Mesendoderm (in vitro differentiated cells): ENCODE measurements at regions not wholly inside any gene's neighbourhood (a gene's known extent, or its start where the extent isn't known, plus 50 kb on each side); places are given as distances from the start of the nearest gene placed in this dataset.

Experiments used
- DNase-seq: peaks from one replicate; pipeline ENCODE4 v3.0.0; 2013
- H2AK5ac ChIP-seq: 2 replicates; pipeline ENCODE4 v1.6.1; 2013; ENCODE audit warnings: low read length, inconsistent platforms
- H2BK120ac ChIP-seq: 2 replicates; pipeline ENCODE4 v1.6.1; 2013; ENCODE audit warnings: low read depth, mild to moderate bottlenecking, low read length, moderate library complexity, mixed read lengths
- H2BK15ac ChIP-seq: replicated peaks from 2 replicates; pipeline ENCODE4 v1.6.1; 2013; ENCODE audit warnings: low read depth, mild to moderate bottlenecking, moderate library complexity
- H2BK5ac ChIP-seq: 2 replicates; pipeline ENCODE4 v1.6.1; 2013; ENCODE audit warnings: low read length, inconsistent platforms
- H3K18ac ChIP-seq: 2 replicates; pipeline ENCODE4 v1.6.1; 2013; ENCODE audit warnings: mild to moderate bottlenecking, low read length, mixed read lengths
- H3K23ac ChIP-seq: one replicate; pipeline ENCODE4 v1.6.1; 2013; ENCODE audit warnings: low read length
- H3K27ac ChIP-seq: 2 replicates; pipeline ENCODE4 v1.5.1; 2013; ENCODE audit warnings: low read depth, mild to moderate bottlenecking, inconsistent platforms, low read length, moderate library complexity
- H3K27me3 ChIP-seq: 2 replicates; pipeline ENCODE4 v1.6.1; 2013; ENCODE audit warnings: low read length, control low read depth, mild to moderate bottlenecking, inconsistent platforms; ENCODE audit not compliant: insufficient read depth, poor library complexity
- H3K36me3 ChIP-seq: 2 replicates; pipeline ENCODE4 v1.6.1; 2013; ENCODE audit warnings: low read length, inconsistent platforms; ENCODE audit not compliant: control insufficient read depth, insufficient read depth
- H3K4ac ChIP-seq: one replicate; pipeline ENCODE4 v1.6.1; 2013; ENCODE audit warnings: low read depth, mild to moderate bottlenecking, low read length, moderate library complexity
- H3K4me1 ChIP-seq: 2 replicates; pipeline ENCODE4 v1.6.1; 2013; ENCODE audit warnings: low read depth, low read length, inconsistent platforms; ENCODE audit not compliant: control insufficient read depth
- H3K4me2 ChIP-seq: 2 replicates; pipeline ENCODE4 v1.6.1; 2013; ENCODE audit warnings: low read length
- H3K4me3 ChIP-seq: 2 replicates; pipeline ENCODE4 v1.5.1; 2013; ENCODE audit warnings: mild to moderate bottlenecking, low read length
- H3K56ac ChIP-seq: one replicate; pipeline ENCODE4 v1.6.1; 2013; ENCODE audit warnings: low read length
- H3K79me1 ChIP-seq: 2 replicates; pipeline ENCODE4 v1.6.1; 2013; ENCODE audit warnings: low read length, inconsistent platforms
- H3K79me2 ChIP-seq: 2 replicates; pipeline ENCODE4 v1.6.1; 2013; ENCODE audit warnings: mild to moderate bottlenecking, low read length; ENCODE audit not compliant: control insufficient read depth, insufficient read depth
- H3K9ac ChIP-seq: 2 replicates; pipeline ENCODE4 v1.6.1; 2013; ENCODE audit warnings: low read length, inconsistent platforms
- H4K5ac ChIP-seq: one replicate; pipeline ENCODE4 v1.6.1; 2013; ENCODE audit warnings: low read length
- H4K8ac ChIP-seq: one replicate; pipeline ENCODE4 v1.6.1; 2013; ENCODE audit warnings: low read depth, mild to moderate bottlenecking, control low read depth, low read length, moderate library complexity
- WGBS: extraction: QIAGEN DNeasy Blood & Tissue Kit; methylation state at CpG from one replicate; pipeline ENCODE4 v1.1.7; 2013; ENCODE audit warnings: low lambda C conversion rate, missing lambda C conversion rate; ENCODE audit not compliant: insufficient coverage; ENCODE audit errors: extremely low coverage; 5-methylcytosine and 5-hydroxymethylcytosine counted together

- H2BK5ac ChIP-seq: no peak overlapping the region
- H2BK15ac ChIP-seq: no peak overlapping the region
Observed at GRCh38 chr2:7242189-7242867, 325.1 kb downstream of the RNF144A start.

GRCh38 chr2:7243276-7243675 lies 326.1 kb downstream of the RNF144A start:
- Histone ChIP-seq H4K8ac (no peak overlapping the region), H3K9ac (no peak overlapping the region), H3K4me2 (no peak overlapping the region), H3K36me3 (no peaks in the 10 kb centered on the region), H3K56ac (no peak overlapping the region), H4K5ac (no peak overlapping the region), H3K23ac (no peak overlapping the region), H3K4ac (no peak overlapping the region), H3K79me1 (no peaks in the 10 kb centered on the region), H2BK120ac (no peak overlapping the region), H2BK5ac (no peak overlapping the region), H2BK15ac (no peak overlapping the region), H3K27ac (no peak overlapping the region), H3K79me2 (no peaks in the 10 kb centered on the region), H3K27me3 (no peaks in the 10 kb centered on the region), H3K4me3 (no peak overlapping the region), H3K18ac (no peak overlapping the region), H2AK5ac (no peak overlapping the region), H3K4me1 (no peaks in the 10 kb centered on the region)
- no peak for DNase-seq
- WGBS: no CpG with 5 or more reads among the region's 4 CpGs

More at GRCh38 chr2:7242189-7242867, 325.1 kb downstream of the RNF144A start:
- Histone ChIP-seq H3K27me3 (no peaks in the 10 kb centered on the region), H2BK120ac (no peak overlapping the region), H3K36me3 (no peaks in the 10 kb centered on the region), H3K27ac (no peak overlapping the region), H3K18ac (no peak overlapping the region), H3K9ac (no peak overlapping the region), H3K56ac (no peak overlapping the region), H4K5ac (no peak overlapping the region), H3K4me1 (no peaks in the 10 kb centered on the region), H4K8ac (no peak overlapping the region), H3K79me1 (no peaks in the 10 kb centered on the region), H3K4ac (no peak overlapping the region), H3K4me3 (no peak overlapping the region), H3K79me2 (no peaks in the 10 kb centered on the region), H3K23ac (no peak overlapping the region), H2AK5ac (no peak overlapping the region), H3K4me2 (no peak overlapping the region)
- WGBS: no CpG with 5 or more reads among the region's 5 CpGs
- peak; percentile 23 for DNase-seq

GRCh38 chr2:7256377-7256776 lies 339.2 kb downstream of the RNF144A start:
- Histone ChIP-seq H3K23ac (no peak overlapping the region), H3K18ac (no peak overlapping the region), H3K56ac (no peak overlapping the region), H3K4ac (no peak overlapping the region), H3K36me3 (no peaks in the 10 kb centered on the region), H3K27ac (no peak overlapping the region), H3K9ac (no peak overlapping the region), H2BK5ac (no peak overlapping the region), H2BK120ac (no peak overlapping the region), H3K4me1 (no peaks in the 10 kb centered on the region), H3K79me1 (no peaks in the 10 kb centered on the region), H3K27me3 (peaks cover 3% of the 10 kb centered on the region), H2BK15ac (no peak overlapping the region), H2AK5ac (no peak overlapping the region), H3K4me2 (no peak overlapping the region), H3K4me3 (no peak overlapping the region), H4K8ac (no peak overlapping the region), H4K5ac (no peak overlapping the region), H3K79me2 (no peaks in the 10 kb centered on the region)
- WGBS: no CpG with 5 or more reads among the region's 5 CpGs
- DNase-seq: no peak

- Histone ChIP-seq H3K27ac (no peak overlapping the region), H3K23ac (no peak overlapping the region), H2BK120ac (no peak overlapping the region), H4K5ac (no peak overlapping the region), H3K36me3 (no peaks in the 10 kb centered on the region), H2BK5ac (no peak overlapping the region), H3K4me3 (no peak overlapping the region), H2BK15ac (no peak overlapping the region), H3K18ac (no peak overlapping the region), H3K4me1 (no peaks in the 10 kb centered on the region), H3K79me1 (no peaks in the 10 kb centered on the region), H3K9ac (no peak overlapping the region), H4K8ac (no peak overlapping the region), H3K27me3 (no peaks in the 10 kb centered on the region), H3K4me2 (no peak overlapping the region), H3K4ac (no peak overlapping the region), H3K79me2 (no peaks in the 10 kb centered on the region), H2AK5ac (no peak overlapping the region), H3K56ac (no peak overlapping the region)
- no peak for DNase-seq
- WGBS: no CpG with 5 or more reads among the region's 6 CpGs
Observed at GRCh38 chr2:7262727-7263126, 345.5 kb downstream of the RNF144A start.

- H3K27me3 ChIP-seq: no peaks in the 10 kb centered on the region
- H3K27ac ChIP-seq: no peak overlapping the region
- H3K18ac ChIP-seq: no peak overlapping the region
Observed at GRCh38 chr2:7264791-7265190, 347.6 kb downstream of the RNF144A start.

GRCh38 chr2:7265286-7265685 lies 348.1 kb downstream of the RNF144A start:
- Histone ChIP-seq H3K9ac (no peak overlapping the region), H3K4me1 (no peaks in the 10 kb centered on the region), H2BK15ac (no peak overlapping the region), H2BK120ac (no peak overlapping the region), H4K5ac (no peak overlapping the region), H3K79me1 (no peaks in the 10 kb centered on the region), H2BK5ac (no peak overlapping the region), H3K4me2 (no peak overlapping the region), H3K79me2 (no peaks in the 10 kb centered on the region), H3K56ac (no peak overlapping the region), H3K27me3 (no peaks in the 10 kb centered on the region), H4K8ac (no peak overlapping the region), H2AK5ac (no peak overlapping the region), H3K23ac (no peak overlapping the region), H3K27ac (no peak overlapping the region), H3K4me3 (no peak overlapping the region), H3K4ac (no peak overlapping the region), H3K18ac (no peak overlapping the region), H3K36me3 (no peaks in the 10 kb centered on the region)
- no peak for DNase-seq
- WGBS: no CpG with 5 or more reads among the region's 8 CpGs

More at GRCh38 chr2:7264791-7265190, 347.6 kb downstream of the RNF144A start:
- Histone ChIP-seq H2BK15ac (no peak overlapping the region), H2AK5ac (no peak overlapping the region), H2BK5ac (no peak overlapping the region), H4K8ac (no peak overlapping the region), H3K36me3 (no peaks in the 10 kb centered on the region), H3K79me2 (no peaks in the 10 kb centered on the region), H3K56ac (no peak overlapping the region), H3K4me1 (no peaks in the 10 kb centered on the region), H3K23ac (no peak overlapping the region), H3K79me1 (no peaks in the 10 kb centered on the region), H3K4me3 (no peak overlapping the region), H3K9ac (no peak overlapping the region), H3K4ac (no peak overlapping the region), H4K5ac (no peak overlapping the region), H3K4me2 (no peak overlapping the region), H2BK120ac (no peak overlapping the region)
- WGBS: no CpG with 5 or more reads among the region's 8 CpGs
- no peak for DNase-seq
